ENCODE measurements at regions not wholly inside any gene's neighbourhood (a gene's known extent, or its start where the extent isn't known, plus 50 kb on each side); places are given as distances from the start of the nearest gene placed in this dataset.

GRCh38 chr5:96064877-96065276, 103.2 kb upstream of the ELL2 start:
- 96% methylated on average over 2 of the region's 2 CpGs for WGBS (ENCODE audit: low lambda C conversion rate)
- TF ChIP-seq GATA2 (CRISPR knock-in tag; IDR thresholded peaks at IDR 0.05) (no peak), NRF1 (IDR thresholded peaks at IDR 0.05; ENCODE audit: low read depth, low read length) (no peak), RAD21 (IDR thresholded peaks at IDR 0.05; ENCODE audit: low read length) (no peak), CHD2 (IDR thresholded peaks at IDR 0.05; ENCODE audit: low read length, partially characterized antibody) (no peak), EP300 (IDR thresholded peaks at IDR 0.05; ENCODE audit: borderline replicate concordance in 1 of 2, low read depth in 1 of 2, low read length in 1 of 2) (no peak), RCOR1 (IDR thresholded peaks at IDR 0.05; ENCODE audit: low read length) (no peak), FOXM1 (IDR thresholded peaks at IDR 0.05; ENCODE audit: low read depth) (no peak), MEF2A (IDR thresholded peaks at IDR 0.05; ENCODE audit: borderline replicate concordance, low read depth) (no peak), MXI1 (IDR thresholded peaks at IDR 0.05; ENCODE audit: low read depth, low read length) (no peak), REST (IDR thresholded peaks at IDR 0.05; ENCODE audit: low read depth, low read length) (no peak), MAX (IDR thresholded peaks at IDR 0.05; ENCODE audit: low read depth) (no peak), CTCF (IDR thresholded peaks at IDR 0.05) (no peak), POLR2AphosphoS5 (IDR thresholded peaks at IDR 0.05; ENCODE audit: low read depth, low read length) (no peak), NFIC (IDR thresholded peaks at IDR 0.05; ENCODE audit: borderline replicate concordance) (no peak), FOXJ3 (CRISPR knock-in tag; IDR thresholded peaks at IDR 0.05) (no peak), ELF1 (IDR thresholded peaks at IDR 0.05) (no peak)
- H3K4me2 ChIP-seq = no peak overlapping the region
- H3F3A ChIP-seq (replicated peaks; ENCODE audit: insufficient read depth) = peaks cover 30% of the 10 kb centered on the region
- H3K4me3 ChIP-seq (ENCODE audit: low read depth in 2 of 2, low read length in 1 of 2) = no peak overlapping the region
- H3K9me2 ChIP-seq = no peaks in the 10 kb centered on the region
- no peaks in the 10 kb centered on the region for H3K79me2 ChIP-seq (ENCODE audit: insufficient read depth)
- peaks cover 2 to 29% of the 10 kb centered on the region in 2 experiments; a peak in 3 of 4 replicates for H3K4me1 ChIP-seq (ENCODE audit: control insufficient read depth in 1 of 2, insufficient read depth in 2 of 2, low read depth in 1 of 2, low read length in 1 of 2)
- no peak for DNase-seq
- H2AFZ ChIP-seq (ENCODE audit: low read depth) = no peak overlapping the region
- POLR2A ChIA-PET = no interaction called here
- no peaks in the 10 kb centered on the region for H3K36me3 ChIP-seq (replicated peaks in 1 of 2; ENCODE audit: control insufficient read depth in 1 of 2, insufficient read depth in 2 of 2, low read length in 1 of 2)
- H3K27ac ChIP-seq (ENCODE audit: low read depth in 2 of 2, low read length in 1 of 2) = peak overlapping the region in 1 of 2 experiments; percentile 94; a peak in 2 of 4 replicates
- H3K9me3 ChIP-seq = no peaks in the 10 kb centered on the region
- no peaks in the 10 kb centered on the region for H3K27me3 ChIP-seq (ENCODE audit: insufficient read depth)
- CTCF ChIA-PET = interaction anchor here (2.3 to 2.4 kb wide), 2 partner anchors 10 to 12 kb away, joined by 8 to 10 read pairs; no protein-coding TSS in a partner anchor
- peak overlapping the region; percentile 60; the same call in 1 of the 2 replicates for H3K9ac ChIP-seq
- H4K20me1 ChIP-seq (ENCODE audit: insufficient read depth) = no peaks in the 10 kb centered on the region

All from SK-N-SH (cell line).